ENCODE measurements at regions not wholly inside any gene's neighbourhood (a gene's known extent, or its start where the extent isn't known, plus 50 kb on each side); places are given as distances from the start of the nearest gene placed in this dataset.
"Not testable (repeated sequence)": the region's sequence is repeated elsewhere in the genome, so short reads cannot be mapped to it uniquely, and the experiment has no call there.

DNA sequence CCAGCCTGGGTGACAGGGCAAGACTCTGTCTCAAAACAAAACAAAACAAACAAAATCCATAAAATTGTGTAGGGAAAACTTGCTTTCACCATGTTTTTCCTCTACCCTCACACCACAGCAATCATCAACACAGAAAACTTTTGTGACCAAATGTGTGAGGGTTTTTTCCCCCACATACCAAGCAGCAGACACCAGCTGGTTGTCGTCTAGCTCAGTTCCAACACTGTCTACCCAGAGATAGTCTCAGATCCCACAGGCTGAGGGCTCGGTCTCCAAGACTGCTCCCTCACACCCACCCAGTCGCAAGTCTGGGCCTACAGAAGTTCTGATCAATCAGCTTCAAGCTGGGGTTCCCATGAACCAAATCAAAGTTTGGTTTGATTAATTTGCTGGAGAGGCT is 322.4 kb upstream of the MAGI2 start:
- no peak for FAIRE-seq

GRCh38 chr7:79774150-79774549 is 320.7 kb upstream of the MAGI2 start:
- no peak for FAIRE-seq

DNA sequence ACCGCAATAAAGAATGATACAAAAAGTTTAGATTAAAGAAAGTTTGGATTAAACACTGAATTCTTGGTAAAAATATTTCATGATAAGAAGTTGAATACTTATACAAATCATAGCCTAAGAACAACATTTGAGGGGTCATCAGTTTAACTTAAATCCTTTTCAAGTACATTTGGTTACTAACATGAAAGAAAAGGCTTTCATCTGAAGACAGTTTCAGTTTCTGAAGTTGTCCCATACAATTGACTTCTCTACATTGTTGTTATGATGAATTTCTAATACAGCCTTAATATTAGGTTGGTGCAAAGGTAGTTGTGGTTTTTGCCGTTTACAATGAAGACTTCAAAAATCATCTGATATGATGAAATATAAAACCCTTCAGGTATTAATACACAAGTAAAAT is 317.5 kb upstream of the MAGI2 start:
- no peak for FAIRE-seq

GRCh38 chr7:79770063-79770462 is 316.6 kb upstream of the MAGI2 start:
- FAIRE-seq, result no peak

DNA sequence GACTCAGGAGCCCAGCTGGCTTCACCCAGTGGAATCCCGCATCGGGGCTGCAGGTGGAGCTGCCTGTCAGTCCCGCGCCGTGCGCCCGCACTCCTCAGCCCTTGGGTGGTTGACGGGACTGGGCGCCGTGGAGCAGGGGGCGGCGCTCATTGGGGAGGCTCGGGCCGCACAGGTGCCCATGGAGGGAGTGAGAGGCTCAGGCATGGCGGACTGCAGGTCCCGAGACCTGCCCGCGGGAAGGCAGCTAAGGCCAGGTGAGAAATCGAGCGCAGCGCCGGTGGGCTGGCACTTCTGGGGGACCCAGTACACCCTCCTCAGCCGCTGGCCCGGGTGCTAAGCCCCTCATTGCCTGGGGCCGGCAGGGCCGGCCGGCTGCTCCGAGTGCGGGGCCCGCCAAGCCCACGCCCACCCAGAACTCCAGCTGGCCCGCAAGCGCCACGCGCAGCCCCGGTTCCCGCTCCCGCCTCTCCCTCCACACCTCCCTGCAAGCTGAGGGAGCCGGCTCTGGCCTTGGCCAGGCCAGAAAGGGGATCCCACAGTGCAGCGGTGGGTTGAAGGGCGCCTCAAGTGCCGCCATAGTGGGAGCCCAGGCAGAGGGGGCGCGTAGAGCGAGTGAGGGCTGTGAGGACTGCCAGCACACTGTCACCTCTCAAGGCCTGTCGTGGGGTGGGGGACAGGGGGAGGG is 314.6 kb upstream of the MAGI2 start:
- FAIRE-seq, result not testable (repeated sequence)

GRCh38 chr7:79767192-79767591 is 313.7 kb upstream of the MAGI2 start:
- FAIRE-seq, result not testable (repeated sequence)

DNA sequence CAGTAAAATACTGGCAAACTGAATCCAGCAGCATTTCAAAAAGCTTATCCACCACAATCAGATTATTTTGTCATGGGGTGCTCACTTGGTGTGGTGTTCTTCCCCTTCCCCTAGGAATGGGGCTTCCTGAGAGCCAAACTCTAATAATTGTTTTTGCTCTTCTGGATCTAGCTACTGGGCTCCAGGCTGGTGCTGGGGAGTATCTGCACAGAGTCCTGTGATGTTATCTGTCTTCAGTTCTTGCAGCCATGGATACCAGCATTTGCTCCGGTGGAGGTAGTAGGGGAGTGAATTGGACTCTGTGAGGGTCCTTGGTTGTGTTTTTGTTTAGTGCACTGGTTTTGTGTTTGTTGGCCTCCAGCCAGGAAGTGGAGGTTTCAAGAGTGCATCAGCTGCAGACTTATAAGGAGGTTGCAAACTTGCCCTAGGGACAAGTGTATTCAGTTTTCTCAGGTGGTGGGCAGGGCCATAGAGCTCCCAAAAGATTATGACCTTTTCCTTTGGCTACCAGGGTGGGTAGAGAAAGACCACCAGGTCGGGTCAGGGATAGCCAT is 308.5 kb upstream of the MAGI2 start:
- no peak for FAIRE-seq

DNA sequence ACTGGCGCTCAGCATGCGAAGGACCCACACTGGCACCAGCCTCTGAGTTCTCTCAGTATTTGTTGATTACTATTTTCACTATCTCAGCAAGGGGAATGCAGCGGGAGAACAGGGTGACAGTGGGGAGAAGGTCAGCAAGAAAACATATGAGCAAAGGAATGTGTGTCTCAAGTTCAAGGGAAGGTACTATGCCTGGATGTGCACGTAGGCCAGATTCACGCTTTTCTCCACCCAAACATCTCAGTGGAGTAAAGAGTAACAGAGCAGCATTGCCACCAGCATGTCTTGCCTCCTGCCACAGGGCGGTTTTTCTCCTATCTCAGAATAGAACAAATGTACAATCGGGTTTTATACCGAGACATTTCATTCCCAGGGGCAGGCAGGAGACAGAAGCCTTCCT is 297.5 kb upstream of the MAGI2 start:
- FAIRE-seq, result not testable (repeated sequence)

DNA sequence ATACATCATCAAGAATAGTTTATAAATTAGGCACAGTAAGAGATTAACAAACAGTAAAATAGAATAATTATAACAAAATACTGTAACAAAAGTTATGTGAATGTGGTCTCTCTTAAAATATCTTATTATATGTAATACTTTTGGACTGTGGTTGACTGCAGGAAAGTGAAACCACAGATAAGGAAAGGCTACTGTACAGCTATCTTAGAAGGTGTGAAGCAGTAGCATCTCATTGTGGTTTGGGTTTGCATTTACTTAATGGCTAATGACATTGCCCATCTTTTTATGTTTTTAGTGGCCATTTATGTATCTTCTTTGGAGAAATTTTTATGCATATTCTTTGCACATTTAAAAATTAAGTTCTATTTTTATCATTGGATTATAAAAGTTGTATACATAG is 296.4 kb upstream of the MAGI2 start:
- FAIRE-seq, result no peak

DNA sequence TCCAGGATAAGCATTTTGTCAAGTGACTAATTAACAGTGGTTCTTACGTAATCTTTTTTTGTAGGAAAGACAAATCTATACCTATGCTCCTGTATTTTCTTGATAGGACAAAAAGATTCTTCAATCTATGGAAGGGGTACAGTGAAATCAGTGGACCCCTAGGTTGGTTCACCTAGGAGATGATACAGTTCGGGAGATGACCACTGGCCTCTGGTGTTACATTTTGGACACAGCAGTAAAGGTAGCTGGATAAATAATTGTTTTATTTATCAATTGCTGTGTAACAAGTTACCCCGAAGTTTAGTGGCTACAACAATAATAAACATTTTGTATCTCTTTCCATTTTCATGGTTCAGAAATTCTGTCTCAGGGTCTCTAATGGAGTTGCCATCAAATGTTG is 288.2 kb upstream of the MAGI2 start:
- no peak for FAIRE-seq

GRCh38 chr7:79740076-79740475 is 286.6 kb upstream of the MAGI2 start:
- no peak for FAIRE-seq

GRCh38 chr7:79739036-79739709 is 285.7 kb upstream of the MAGI2 start:
- FAIRE-seq, result not testable (repeated sequence)

DNA sequence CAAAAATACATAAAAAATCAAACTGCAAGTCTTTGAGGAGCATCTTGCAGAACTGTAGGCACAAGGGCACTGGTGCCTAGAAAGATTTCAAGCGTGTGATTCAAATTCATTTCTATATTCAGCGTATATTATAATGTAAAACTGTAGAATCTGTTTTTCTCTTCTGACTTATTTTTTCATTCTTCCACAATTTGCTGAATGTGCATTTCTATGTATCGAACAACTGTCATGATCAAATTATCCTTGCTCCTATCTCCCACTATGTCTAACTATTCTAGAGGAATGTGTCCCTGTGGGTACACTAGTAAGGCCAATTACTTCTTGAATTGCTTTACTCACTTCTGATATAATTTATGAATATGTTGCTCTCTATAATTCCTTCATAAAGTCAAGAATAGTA is 283.0 kb upstream of the MAGI2 start:
- no peak for FAIRE-seq

GRCh38 chr7:79735012-79735411 is 281.5 kb upstream of the MAGI2 start:
- no peak for FAIRE-seq

- FAIRE-seq, result no peak
Measured at GRCh38 chr7:79734181-79734580, 280.7 kb upstream of the MAGI2 start.

- no peak for FAIRE-seq
Measured at GRCh38 chr7:79732535-79732934, 279.1 kb upstream of the MAGI2 start.

DNA sequence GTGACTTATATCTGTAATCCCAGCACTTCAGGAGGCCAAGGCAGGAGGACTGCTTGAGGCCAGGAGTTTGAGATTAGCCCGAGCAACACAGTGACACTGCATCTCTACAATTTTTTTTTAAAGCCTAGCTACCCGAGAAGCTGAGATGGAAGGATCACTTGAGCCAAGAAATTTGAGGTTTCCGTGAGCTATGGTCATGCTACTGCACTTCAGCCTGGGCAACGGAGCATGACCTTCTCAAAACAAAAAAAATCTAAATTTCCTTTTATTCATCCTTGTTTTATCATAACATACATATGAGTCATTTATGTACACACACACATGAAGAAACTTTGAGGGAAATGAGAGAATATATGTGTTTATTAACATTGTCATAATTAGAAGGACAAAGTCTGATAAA is 277.5 kb upstream of the MAGI2 start:
- FAIRE-seq, result no peak

GRCh38 chr7:79723833-79724618 is 270.6 kb upstream of the MAGI2 start:
- FAIRE-seq, result no peak

GRCh38 chr7:79722217-79722616 is 268.8 kb upstream of the MAGI2 start:
- FAIRE-seq, result no peak

GRCh38 chr7:79719216-79719615 is 265.7 kb upstream of the MAGI2 start:
- no peak for FAIRE-seq

GRCh38 chr7:79716329-79716728 is 262.9 kb upstream of the MAGI2 start:
- FAIRE-seq, result no peak

- FAIRE-seq, result no peak
Measured at GRCh38 chr7:79714081-79714480, 260.6 kb upstream of the MAGI2 start.

GRCh38 chr7:79713276-79713675 is 259.8 kb upstream of the MAGI2 start:
- FAIRE-seq, result no peak

DNA sequence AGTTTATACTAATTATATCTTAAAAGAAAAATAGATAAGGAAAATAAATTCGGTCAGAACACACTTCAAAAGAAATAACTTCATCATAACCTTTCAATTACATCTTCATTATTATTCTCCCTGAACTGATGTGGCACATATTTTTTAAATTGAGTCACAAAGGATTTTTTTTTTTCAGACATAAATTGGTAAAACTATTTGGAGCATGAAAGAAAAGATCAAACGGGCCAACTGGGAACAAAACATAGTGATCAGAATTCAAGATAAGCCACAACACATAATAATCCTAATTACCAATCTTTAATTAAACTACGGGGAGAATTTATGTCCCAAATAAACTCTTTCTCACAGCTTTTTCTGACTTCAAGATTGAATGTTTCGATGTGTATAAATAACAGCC is 258.2 kb upstream of the MAGI2 start:
- FAIRE-seq, result no peak

Measured in G401.6 (cell line).